UCSD-AML1 (cell line): ENCODE measurements at regions not wholly inside any gene's neighbourhood (a gene's known extent, or its start where the extent isn't known, plus 50 kb on each side); places are given as distances from the start of the nearest gene placed in this dataset.

ENCODE experiments used
- DNase-seq: peaks from one replicate; lab custom pipeline; 2025; ENCODE audit not compliant: unreplicated experiment; lab: John Stamatoyannopoulos, UW

DNA sequence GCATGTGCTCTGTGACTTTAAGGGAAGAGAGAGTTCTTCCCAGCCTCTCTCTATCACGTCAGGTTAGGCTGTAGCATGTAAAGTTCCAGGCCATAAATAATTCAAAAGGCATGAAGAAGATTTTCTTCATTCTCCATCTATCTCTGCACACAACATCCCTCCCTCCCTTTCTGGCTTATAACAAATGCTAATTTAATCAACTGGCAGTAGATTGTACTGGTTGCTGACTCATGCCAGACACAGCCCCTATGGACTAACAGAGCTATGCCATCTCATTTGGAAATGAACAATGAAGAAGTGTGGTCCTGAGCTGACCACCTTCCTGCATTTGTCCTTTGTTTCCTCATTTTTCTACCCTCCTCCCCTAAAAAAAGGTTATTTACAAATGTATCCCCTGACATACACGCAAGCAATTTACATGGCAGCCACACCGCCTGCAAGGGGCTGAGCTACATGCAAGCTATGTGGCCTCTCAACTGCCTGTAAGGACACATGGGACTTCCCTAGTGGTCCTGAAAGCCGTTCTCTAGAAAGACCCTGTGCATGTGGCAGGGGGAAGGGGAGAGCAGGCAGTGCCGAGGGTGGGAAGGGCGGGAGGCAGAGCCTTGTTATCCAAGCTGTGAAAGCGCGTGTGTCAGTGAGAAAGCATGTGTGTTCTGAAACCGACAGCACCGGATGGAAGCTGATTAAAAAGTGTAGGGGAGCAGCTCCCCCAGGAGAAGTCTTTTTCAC, 90.9 kb upstream of the KLF7 start:
- no peak for DNase-seq

DNA sequence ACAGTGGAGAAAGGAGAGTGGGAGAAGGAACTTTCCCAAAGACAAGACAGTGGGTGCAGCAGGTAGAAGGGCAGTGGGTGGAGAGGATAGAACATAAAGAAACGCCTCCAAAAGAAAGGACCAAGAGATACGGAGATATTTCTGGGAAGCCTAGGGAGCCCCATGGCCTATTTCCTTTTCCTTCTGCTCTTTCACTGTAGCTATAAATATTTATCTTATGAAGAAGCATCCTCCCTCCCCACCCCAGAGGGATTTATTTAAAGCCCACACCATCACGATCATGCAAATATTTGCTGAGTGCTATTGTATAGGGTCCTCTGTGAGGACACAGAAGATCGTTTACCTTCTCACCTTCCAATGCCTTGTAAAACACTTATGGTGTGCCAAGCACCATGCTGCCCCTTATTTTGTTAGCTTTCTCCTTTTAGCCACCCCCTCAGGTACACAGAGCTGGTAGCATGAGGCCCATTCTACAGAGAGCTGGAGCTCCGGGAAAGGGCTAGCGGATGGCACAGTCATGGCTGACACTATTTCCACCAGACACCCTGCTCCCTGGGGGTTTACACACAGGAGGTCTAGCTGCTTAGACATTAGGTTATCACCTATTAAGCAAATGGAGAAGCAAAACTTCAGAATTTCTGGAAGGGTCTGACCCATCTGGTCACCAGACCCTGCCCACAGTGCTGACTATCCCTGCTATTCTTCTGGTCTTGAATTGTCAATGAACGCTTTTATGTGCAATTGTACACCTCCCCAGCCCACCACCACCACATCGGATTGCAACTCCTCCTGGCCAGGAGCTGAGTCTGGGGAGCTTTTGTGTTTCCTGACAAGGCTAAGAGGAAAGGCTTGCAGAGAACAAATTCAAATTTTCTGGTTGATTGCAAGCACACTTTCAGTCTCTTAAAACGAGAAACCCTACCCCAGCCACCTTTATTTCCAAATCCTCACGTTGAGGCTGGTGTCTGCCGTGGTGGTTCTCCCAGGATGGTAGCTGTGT, 91.8 kb upstream of the KLF7 start:
- DNase-seq = no peak

GRCh38 chr2:207258263-207258991, 92.7 kb upstream of the KLF7 start:
- DNase-seq = peak; percentile 27

DNA sequence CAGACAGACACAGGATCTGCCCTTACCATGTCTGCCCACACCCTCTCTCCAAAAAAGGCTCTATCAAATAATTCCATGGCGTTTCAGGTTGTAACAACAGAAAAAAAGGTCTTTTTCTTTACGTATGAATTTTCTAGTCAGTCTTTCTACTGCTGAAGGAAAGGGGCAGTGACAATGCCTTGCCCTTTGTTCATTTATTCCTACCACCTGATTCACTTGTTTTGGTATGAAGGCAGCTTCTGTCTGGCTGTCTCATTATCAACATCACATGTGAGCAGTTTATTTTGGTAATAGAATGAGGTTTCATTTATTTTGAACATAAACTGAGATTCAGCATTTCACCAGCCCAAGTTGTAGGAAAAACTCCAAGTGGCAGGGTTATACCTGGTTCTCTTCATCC, 94.3 kb upstream of the KLF7 start:
- no peak for DNase-seq

DNA sequence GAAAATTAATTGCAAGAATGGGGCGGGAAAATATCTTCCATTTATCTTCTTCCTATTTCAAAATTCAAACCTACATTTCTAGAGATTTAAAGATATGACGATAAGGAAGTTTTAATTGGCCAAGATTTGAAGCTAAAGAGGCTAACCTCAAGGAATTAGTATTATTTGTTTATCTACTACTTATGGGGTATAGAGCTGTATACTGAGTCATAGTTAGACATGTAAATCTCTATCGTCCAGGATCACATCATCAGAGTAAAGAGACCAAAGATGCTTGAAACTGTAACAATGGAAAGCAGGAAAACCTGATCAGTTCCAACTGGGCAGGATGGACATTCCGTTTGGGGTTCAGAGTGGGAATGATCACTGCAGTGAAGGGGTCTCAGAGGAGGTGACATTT, 95.2 kb upstream of the KLF7 start:
- no peak for DNase-seq

GRCh38 chr2:207264310-207264709, 98.6 kb upstream of the KLF7 start:
- DNase-seq = no peak

DNA sequence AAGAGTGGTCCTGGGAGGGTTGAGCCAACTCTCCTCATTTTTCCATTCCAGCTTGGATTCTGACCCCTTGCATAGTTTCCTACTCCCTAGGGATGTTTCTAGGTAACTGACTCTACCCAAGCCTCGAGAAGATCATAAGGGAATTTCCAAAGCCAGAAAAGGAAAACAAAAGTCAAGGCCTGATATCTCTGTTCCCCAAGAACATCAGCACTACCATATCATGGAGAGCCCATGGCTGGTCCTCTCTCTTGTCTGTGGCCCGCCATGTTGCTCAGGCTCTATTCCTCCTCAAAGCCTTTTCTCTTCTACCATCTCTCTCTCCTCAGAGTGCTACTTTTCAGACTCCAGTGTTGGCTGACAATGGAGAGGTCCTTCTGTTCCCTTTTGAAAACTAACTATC, 99.6 kb upstream of the KLF7 start:
- DNase-seq = no peak

- no peak for DNase-seq
Measured at GRCh38 chr2:207265869-207266268, 100.1 kb upstream of the KLF7 start.

DNA sequence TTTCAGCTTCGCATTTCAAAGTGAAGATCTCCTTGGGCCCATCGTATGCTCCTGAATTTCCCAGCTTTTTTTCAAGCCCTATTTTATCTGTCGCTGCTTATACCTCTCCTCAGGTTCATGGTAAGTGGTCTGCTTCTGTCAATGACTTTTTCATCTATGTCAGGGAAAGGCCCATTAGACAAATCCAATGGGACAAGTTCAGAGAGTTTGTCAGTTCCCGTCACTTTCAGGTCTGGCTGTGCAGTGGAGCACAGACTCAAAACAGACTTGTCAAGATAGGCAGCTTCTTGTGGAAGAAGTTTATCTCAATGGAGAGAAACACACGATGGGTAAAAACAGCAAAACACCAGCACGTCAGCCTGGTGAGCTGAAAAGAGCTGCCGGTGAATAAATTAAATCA, 100.9 kb upstream of the KLF7 start:
- DNase-seq = no peak

DNA sequence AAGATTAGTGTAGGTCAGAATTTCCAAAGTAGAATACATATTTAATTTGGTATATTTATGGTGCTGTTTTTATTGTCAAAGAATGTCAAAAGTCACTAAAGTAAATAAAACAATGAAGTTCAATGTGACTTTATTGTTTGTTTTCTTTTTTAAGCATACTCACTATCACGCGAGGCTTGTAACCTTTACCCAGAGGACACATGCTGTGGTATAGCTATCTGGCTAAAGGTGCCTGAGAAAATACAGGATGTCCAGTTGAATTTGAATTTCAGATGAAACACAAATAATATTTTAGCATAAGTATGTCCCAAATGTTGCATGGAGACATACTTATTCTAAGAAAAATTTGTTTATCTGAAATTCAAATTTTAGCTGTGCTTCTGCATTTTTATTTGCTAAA, 103.3 kb upstream of the KLF7 start:
- DNase-seq = no peak

- no peak for DNase-seq
Measured at GRCh38 chr2:207274530-207275189, 108.9 kb upstream of the KLF7 start.

GRCh38 chr2:207275779-207276178, 110.0 kb upstream of the KLF7 start:
- DNase-seq = no peak

GRCh38 chr2:207276248-207276647, 110.5 kb upstream of the KLF7 start:
- DNase-seq = no peak

DNA sequence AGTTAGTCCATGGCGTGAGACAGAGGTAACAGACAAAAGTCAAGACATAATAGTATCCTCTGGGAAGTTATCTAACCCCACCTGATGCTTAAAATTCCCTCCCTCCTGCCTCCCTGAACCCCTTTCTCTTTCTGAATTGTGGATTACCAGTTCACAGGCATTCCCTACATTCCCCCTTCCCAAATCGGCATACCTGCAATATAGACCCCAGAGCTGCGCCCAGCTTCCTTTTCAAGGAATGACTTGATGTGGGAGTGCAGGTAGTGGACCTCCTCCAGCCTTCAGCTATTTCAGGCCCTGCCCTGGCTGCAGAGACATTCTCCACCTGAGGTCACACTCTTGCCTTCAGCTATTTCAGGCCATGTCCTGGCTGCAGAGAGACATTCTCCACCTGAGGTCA, 111.1 kb upstream of the KLF7 start:
- no peak for DNase-seq

DNA sequence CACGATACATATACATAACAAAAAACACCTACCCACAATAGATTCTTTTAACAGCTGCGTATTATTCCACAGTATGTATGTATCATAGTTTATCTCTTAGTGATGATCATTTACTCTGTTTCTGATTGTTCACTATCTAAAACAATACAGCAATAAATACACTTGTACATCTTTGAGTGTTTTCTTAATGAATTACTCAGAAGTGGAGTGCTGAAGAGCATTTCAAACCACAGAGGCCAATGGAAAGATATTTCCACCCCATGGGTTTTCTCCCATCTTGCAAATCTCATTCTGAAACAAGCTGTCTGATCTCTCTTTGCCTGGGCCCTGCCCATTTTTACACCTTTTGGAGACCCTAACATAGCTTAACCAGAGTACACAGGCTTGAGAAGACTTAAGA, 113.8 kb upstream of the KLF7 start:
- no peak for DNase-seq

GRCh38 chr2:207281436-207281835, 115.7 kb upstream of the KLF7 start:
- DNase-seq = no peak

DNA sequence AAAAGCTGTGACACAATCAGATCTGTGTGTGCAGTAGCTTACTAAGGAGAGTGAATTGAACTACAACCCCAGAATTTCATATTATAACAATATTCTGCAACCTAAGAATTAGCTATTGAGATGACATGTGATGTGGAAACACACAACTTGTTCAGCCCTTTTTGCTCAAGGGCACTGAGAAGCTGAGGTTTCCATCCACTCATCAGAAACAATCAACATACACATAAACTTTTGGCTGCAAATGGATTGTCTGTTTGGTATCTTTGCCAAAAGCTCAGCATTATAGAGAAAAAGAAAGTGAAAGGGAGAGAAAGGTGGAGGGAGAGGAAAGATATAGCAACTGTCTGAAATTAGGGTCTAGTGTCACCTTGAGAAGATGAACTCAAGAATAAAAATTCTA, 117.2 kb upstream of the KLF7 start:
- DNase-seq = no peak

- DNase-seq = peak; percentile 58
Measured at GRCh38 chr2:207283356-207283755, 117.6 kb upstream of the KLF7 start.

- DNase-seq = no peak
Measured at GRCh38 chr2:207284556-207285472, 119.1 kb upstream of the KLF7 start.

DNA sequence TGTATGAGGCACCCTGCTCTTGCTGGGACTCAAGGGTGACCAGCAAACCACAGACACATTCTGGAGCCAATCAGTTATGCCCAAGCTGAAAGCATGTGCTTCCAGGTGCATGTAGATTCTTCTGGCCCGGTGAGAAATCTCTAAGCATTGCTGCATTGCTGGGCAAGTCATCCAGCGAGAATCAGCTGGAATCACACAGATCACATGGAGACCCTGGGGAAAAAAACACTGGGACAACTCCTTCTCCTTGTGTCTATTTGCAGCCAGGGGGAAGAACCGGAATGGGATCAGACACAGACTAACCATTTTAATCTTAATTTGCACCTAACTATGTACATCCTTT, 119.7 kb upstream of the KLF7 start:
- DNase-seq = no peak
